ENCODE measurements at regions not wholly inside any gene's neighbourhood (a gene's known extent, or its start where the extent isn't known, plus 50 kb on each side); places are given as distances from the start of the nearest gene placed in this dataset.

GRCh38 chr3:74832925-74833324 is 218.5 kb upstream of the CNTN3 start:
- TF ChIP-seq CTCF (IDR thresholded peaks at IDR 0.05) (no peak), POLR2A (IDR thresholded peaks at IDR 0.05) (no peak)

All from adrenal gland (tissue), 5 donors.